Ishikawa (cell line): ENCODE measurements at regions not wholly inside any gene's neighbourhood (a gene's known extent, or its start where the extent isn't known, plus 50 kb on each side); places are given as distances from the start of the nearest gene placed in this dataset.

ENCODE experiments used
- CEBPB ChIP-seq: IDR thresholded peaks from 2 replicates; pipeline ENCODE4 v1.6.1; 2012
- CREB1 ChIP-seq: IDR thresholded peaks from 2 replicates; pipeline ENCODE4 v1.6.1; 2012; ENCODE audit warnings: low read depth
- EP300 ChIP-seq: IDR thresholded peaks from 2 replicates; pipeline ENCODE4 v1.6.1; 2012; ENCODE audit warnings: borderline replicate concordance
- MAX ChIP-seq: IDR thresholded peaks from 2 replicates; pipeline ENCODE4 v1.6.1; 2012
- RAD21 ChIP-seq: IDR thresholded peaks from 2 replicates; pipeline ENCODE4 v1.6.1; 2012; ENCODE audit warnings: low read depth
- REST ChIP-seq: IDR thresholded peaks from 2 replicates; pipeline ENCODE4 v1.6.1; 2012; ENCODE audit warnings: low read depth, mild to moderate bottlenecking
- TCF12 ChIP-seq: IDR thresholded peaks from 2 replicates; pipeline ENCODE4 v1.6.1; 2012; ENCODE audit warnings: low read depth
- YY1 ChIP-seq: IDR thresholded peaks from 2 replicates; pipeline ENCODE4 v1.6.1; 2012; ENCODE audit warnings: low read depth
- ZBTB7A ChIP-seq: IDR thresholded peaks from 2 replicates; pipeline ENCODE4 v1.6.1; 2012; ENCODE audit warnings: low read depth

- no peak for TF ChIP-seq MAX
- no peak for TF ChIP-seq CREB1
- TF ChIP-seq TCF12 = no peak
- TF ChIP-seq YY1 = no peak
- TF ChIP-seq CEBPB = no peak
- no peak for TF ChIP-seq REST
- TF ChIP-seq EP300 = no peak
- no peak for TF ChIP-seq RAD21
- TF ChIP-seq ZBTB7A = no peak
Measured at GRCh38 chr11:98565311-98565710, 455.4 kb upstream of the CNTN5 start.
